ENCODE measurements at regions not wholly inside any gene's neighbourhood (a gene's known extent, or its start where the extent isn't known, plus 50 kb on each side); places are given as distances from the start of the nearest gene placed in this dataset.

- no peak for DNase-seq (ENCODE audit: low read depth in 2 of 2)
Measured at GRCh38 chr2:240208631-240209211, 68.3 kb upstream of the OTOS start.

- DNase-seq (ENCODE audit: low read depth in 2 of 2): no peak
Measured at GRCh38 chr2:240209493-240209892, 69.0 kb upstream of the OTOS start.

DNA sequence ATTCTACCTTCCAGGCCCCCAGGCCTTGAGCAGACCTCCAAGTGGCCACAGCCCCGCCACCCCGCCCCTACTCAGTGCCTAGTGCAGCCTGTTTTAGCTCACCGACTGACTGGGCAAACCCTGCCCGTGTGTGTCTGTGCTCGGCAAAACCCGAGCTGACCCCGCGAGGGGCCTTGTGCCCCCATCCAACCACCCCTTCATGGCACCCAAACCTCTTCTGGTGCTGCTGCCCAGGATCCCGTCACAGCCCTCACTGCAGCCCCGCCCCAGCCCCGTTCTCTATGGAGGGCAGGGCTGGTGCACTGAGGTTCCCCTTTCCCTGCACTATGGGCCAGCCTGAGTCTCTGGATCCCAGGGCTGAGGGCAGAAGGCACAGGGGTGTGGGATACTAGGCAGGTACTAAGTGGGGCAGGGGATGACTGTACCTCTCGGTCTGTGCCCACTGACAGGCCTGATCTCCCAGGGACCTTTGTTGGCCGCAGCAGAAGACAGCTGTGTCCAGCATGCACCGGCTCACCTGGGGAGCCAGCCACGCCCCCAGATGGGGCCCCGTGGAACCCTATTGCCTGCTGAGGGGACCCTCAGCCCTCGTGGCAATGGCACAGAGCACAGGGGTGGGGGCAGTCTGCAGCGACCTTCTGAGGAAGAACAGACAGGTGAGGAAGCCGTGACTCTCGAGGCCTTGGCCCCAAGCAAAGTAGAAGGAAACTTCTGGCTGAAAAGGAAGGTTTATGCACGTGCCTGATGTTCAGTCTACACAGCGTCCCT is 69.9 kb upstream of the OTOS start:
- DNase-seq (ENCODE audit: low read depth in 2 of 2): no peak

DNA sequence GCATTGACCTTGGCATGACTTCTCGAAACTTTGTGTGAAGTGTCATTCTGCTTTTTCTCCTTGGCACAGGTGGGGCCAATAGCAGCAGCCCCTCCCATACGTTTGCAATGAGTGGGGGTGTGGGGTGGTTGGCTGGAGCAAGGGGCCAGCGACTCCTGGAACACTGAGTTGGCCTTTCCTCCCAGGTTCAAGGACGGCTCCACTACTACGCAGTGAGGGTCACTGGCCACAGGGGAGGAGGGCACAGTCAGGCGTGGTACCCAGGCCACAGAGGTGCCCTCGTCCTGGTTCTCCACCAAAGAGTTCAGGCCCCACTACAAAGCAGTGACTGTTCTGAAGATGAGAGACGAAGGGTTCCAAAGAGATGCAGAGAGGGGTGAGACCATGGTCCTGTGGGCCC is 70.6 kb upstream of the OTOS start:
- DNase-seq (ENCODE audit: low read depth in 2 of 2): no peak

DNA sequence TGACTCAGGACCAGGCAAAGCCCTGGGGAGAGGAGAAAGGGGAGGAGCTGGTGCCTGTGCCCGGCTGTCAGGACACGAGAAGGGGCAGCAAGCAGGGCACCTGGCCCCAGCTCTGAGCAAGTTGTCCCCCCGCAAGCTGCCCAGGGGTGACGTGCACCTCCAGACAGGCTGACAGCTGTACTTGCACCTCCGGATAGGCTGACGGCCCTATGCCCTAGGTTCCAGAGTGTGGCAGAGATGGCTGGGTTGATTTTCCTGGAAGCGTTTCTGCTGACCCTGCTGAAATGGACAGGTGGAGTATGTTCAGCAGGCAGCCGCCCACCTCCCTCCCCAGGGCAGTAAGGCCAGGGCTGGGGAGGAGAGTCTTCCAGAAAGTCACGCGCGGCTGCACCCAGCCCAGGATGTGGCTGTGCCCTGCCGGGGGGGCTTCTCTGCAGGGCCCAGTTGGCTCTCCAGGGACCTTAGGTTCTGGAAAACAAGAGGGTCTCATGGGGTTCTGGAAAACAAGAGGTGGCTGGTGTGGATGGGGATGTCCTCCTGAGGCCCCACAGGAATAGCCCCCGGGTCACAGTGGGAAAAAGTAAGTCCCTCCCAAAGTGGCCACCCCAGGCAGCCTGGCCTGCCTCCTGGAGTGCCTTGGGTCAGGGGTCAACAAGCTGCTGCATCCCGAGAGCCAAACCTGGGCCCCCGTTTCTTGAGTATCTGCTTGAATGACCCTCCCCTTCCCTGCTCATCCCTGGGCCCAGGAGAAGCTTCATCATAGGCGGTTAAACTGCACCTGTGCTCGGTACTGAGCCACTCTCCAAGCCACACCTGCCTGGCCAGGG is 71.4 kb upstream of the OTOS start:
- DNase-seq (ENCODE audit: low read depth in 2 of 2): no peak

- no peak for DNase-seq (ENCODE audit: low read depth in 2 of 2)
Measured at GRCh38 chr2:240212425-240213225, 72.2 kb upstream of the OTOS start.

GRCh38 chr2:240213226-240213475 is 72.7 kb upstream of the OTOS start:
- DNase-seq (ENCODE audit: low read depth in 2 of 2): no peak

GRCh38 chr2:240213476-240214421 is 73.3 kb upstream of the OTOS start:
- DNase-seq (ENCODE audit: low read depth in 2 of 2): no peak

DNA sequence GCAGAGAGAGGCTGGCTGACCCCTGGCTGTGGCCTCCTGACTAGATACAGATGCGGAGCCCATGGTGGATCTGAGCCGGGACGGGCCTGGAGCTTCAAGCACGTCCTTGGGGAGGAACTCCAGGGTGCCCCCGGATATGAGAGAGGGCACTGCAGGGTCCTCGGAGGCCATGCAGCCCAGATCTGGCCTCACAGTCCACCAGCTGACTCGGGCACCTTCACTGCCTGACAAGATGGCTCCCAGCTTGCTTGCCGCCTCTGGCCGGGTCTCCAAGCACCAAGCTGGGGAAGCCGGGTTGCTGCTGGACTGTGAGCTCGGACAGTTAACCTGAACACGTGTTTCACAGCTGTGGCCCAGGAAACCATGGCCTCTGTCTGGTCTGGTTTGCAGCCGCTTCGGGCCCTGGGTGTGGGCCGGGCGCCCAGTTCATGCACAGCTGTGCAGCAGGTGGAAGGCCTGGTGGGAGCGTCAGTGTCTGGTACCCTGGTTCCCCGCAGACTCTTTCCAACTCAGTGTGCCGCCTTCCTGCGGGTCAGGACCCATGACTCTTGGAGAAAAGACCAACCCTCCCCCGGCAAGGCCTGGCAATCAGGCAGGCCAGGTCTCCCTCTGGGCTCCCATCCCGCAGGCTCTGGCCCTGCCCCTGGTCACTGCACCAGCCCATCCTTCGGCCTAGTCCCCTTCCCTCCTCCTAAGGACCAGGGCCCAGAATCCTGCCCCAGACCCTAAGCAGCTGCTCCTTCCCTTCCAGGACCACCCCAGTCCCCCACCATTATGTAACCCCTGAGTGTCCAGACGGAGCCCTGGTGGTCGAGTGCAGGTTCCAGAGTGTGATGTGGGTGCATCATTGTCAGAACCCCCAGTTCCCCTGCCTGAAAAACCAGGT is 74.6 kb upstream of the OTOS start:
- DNase-seq (ENCODE audit: low read depth in 2 of 2): no peak

DNA sequence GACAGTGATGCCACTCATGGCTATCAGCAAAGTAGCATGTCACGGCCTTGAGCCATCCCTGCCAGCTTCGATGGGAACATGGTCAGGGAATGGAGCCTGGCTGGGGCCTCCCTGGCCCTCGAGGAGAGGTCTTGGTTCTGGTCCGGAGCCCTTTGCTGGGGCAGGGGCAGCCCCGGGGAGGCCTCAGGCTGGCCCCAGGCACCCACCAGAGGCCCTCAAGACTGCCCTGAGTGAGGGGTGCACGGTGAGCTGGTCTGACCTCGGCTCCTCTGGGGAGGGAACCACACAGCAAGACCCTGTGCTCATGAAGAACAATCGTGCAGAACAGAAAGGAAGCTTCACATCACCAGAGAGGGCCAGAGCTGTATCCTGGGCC is 75.2 kb upstream of the OTOS start:
- no peak for DNase-seq (ENCODE audit: low read depth in 2 of 2)

- no peak for DNase-seq (ENCODE audit: low read depth in 2 of 2)
Measured at GRCh38 chr2:240216167-240216566, 75.7 kb upstream of the OTOS start.

GRCh38 chr2:240217431-240218301 is 77.2 kb upstream of the OTOS start:
- no peak for DNase-seq (ENCODE audit: low read depth in 2 of 2)

DNA sequence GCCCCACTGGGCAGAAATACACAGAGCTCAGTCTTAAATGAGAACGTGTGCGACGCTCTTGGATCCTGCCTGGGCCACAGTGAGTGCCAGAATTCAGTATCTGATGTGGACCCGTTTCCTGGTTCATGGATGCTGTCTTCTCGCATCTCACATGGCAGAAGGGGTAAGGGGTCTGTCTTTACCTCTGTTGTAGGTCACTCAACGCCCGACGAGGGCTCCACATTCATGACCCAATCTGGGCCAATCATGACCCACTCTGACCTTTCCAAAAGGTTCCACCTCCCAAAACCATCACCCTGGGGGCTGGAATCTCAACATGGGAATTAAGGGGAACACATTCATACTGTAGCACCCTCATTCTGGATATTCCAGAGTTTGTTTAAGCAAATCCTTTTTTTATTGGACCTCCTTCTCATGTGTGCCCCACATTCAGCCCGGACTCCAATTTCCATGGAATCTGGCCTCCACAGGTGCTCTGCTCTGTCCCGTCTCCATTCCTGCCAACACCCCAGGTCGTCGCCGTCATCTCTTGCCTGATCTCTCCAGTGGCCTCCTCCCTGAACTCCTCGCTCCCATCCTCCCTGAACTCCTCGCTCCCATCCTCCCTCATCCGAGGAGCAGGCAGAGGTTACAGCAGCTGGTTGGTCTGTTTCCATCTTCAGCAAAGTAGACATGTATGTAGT is 78.9 kb upstream of the OTOS start:
- DNase-seq (ENCODE audit: low read depth in 2 of 2): no peak

DNA sequence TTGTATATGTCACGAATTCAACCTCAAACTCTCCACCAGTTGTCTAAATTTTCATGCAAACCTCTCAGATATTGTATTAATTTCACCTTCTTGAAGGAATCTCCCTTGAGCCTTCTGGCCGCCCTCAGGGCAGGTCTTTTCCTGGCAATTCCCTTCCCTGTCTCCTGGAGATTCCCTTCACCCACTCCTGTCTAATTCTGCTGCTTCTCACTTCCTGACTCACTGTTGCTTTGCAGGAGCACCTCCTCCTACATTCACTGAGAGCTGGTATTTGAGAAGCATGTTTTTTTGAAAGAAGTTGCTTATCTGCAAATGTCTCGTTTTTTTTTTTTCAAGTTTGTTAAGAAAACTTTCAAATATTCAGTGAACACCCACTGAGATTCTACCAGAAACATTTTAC is 79.9 kb upstream of the OTOS start:
- DNase-seq (ENCODE audit: low read depth in 2 of 2): no peak

DNA sequence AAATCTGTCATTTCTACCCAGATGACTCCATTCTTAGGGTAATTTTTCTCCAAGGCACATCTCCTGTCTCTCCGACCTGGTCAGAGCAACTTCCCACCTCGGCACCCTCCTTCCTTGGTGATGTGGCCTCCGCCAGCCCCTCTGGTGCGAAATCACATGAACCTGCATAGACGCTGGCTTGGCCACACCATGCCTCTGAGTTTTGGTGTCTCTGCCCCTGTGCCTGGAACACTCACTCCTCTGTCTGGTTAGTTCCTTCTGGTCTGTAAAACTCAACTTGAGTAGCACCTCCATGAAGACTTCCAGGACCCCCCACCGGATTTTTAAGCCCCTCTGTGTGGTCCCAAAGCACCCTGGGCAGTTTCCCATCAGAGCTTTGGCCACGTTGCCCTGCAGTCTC is 83.2 kb upstream of the OTOS start:
- DNase-seq (ENCODE audit: low read depth in 2 of 2): no peak

GRCh38 chr2:240224676-240225075 is 84.2 kb upstream of the OTOS start:
- DNase-seq (ENCODE audit: low read depth in 2 of 2): no peak

GRCh38 chr2:240225131-240225530 is 84.7 kb upstream of the OTOS start:
- DNase-seq (ENCODE audit: low read depth in 2 of 2): no peak

DNA sequence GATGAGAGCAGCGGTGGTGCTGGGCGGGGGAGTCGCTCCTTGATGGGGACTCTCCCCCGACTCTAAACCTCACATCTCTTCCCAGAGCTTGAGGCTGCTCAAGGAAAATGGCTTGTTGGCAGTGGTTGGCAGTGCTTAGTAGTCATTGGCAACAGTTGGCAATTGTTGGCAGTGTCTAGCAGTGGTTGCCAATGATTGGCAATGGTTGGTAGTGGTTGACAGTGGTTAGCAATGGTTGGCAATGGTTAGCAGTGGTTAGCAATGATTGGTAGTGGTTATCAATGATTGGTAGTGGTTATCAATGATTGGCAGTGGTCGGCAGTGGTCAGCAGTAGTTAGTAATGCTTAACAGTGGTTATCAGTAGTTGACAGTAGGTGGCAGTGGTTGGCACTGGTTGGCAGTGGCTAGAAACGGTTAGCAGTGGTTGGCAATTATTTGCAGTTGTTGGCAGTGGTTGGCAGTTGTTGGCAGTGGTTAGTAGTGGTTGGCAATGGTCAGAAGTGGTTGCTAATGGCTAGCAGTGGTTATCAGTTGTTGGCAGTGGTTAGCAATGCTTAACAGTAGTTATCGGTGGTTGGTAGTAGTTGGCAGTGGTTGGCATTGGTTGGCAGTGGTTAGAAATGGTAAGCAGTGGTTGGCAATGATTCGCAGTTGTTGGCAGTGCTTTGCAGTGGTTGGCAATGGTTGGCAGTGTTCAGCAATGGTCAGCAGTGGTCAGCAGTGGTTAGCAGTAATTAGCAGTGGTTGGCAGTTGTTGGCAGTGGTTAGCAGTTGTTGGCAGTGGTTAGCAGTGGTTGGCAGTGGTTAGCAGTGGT is 85.4 kb upstream of the OTOS start:
- DNase-seq (ENCODE audit: low read depth in 2 of 2): no peak
